ENCODE measurements at regions not wholly inside any gene's neighbourhood (a gene's known extent, or its start where the extent isn't known, plus 50 kb on each side); places are given as distances from the start of the nearest gene placed in this dataset.

DNA sequence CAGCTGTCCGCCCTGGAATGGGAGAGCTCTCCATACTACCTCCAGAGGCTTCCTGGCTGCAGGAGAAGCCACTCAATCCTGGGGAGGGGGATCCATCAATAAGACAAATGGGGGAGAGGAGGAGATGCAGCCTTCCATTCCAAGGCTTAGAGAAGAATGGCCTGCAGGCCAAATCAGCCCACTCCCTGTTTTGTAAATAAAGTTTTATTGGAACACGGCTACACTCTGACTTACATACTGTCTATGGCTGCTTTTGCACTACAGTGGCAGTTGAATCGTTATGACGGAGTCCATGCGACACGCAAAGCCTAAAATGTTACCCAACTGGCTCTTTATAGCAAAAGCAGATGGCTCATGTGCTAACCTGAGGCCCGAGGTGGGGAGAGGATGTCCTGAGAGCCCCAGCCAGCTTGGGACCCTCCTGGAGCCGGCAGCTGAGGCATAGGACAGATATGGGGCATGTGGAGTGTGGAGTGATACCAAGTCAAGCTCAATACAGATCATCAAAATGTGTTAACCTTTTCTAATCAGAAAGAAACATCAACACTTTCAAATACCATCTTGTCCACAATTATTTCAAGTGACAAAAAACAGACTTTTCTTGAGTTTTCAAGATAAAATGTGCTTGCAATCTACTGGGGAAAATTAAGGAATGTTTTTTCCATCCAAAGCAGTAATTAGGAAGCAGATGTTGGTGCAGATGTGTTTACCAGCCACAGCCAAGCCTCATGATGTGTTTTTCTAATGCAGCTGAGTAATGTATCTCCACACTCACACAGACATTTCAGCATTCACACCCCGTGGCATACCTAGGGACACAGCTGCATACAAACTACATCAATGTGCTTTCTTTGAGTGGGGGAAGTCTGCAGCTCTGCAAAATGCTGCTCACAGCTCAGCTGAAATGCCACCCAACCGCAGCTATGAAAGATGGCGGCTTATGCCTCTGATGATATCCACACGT, 181.6 kb downstream of the SHANK2 start:
- no peak for FAIRE-seq

DNA sequence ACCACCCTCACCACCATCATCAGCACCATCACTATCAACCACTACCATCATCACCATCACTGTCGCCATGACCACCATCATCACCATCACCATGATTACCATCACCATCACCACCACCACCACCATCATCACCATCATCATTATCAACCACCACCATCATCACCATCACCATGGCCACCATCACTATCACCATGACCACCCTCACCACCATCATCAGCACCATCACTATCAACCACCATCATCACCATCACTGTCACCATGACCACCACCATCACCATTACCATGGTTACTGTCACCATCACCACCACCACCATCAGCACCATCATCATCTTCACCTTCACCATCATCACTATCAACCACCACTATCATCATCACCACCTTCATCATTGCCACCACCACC, 183.4 kb downstream of the SHANK2 start:
- TF ChIP-seq, protein P1, sequence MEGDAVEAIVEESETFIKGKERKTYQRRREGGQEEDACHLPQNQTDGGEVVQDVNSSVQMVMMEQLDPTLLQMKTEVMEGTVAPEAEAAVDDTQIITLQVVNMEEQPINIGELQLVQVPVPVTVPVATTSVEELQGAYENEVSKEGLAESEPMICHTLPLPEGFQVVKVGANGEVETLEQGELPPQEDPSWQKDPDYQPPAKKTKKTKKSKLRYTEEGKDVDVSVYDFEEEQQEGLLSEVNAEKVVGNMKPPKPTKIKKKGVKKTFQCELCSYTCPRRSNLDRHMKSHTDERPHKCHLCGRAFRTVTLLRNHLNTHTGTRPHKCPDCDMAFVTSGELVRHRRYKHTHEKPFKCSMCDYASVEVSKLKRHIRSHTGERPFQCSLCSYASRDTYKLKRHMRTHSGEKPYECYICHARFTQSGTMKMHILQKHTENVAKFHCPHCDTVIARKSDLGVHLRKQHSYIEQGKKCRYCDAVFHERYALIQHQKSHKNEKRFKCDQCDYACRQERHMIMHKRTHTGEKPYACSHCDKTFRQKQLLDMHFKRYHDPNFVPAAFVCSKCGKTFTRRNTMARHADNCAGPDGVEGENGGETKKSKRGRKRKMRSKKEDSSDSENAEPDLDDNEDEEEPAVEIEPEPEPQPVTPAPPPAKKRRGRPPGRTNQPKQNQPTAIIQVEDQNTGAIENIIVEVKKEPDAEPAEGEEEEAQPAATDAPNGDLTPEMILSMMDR (IDR thresholded peaks at IDR 0.05; ENCODE audit: insufficient read depth, missing control alignments): no peak
- no peak for FAIRE-seq
- no peak for DNase-seq (ENCODE audit: insufficient read length, low spot score)

More for the DNA sequence above, 181.6 kb downstream of the SHANK2 start:
- DNase-seq (ENCODE audit: insufficient read length, low spot score): no peak
- TF ChIP-seq, protein P1 (IDR thresholded peaks at IDR 0.05; ENCODE audit: insufficient read depth, missing control alignments): no peak

- DNase-seq (ENCODE audit: insufficient read length, low spot score) (no peak), FAIRE-seq (no peak)
- TF ChIP-seq, protein P1 (IDR thresholded peaks at IDR 0.05; ENCODE audit: insufficient read depth, missing control alignments): no peak
These were observed 184.6 kb downstream of the SHANK2 start for GRCh38 chr11:71067753-71068152.

- TF ChIP-seq, protein P1 (IDR thresholded peaks at IDR 0.05; ENCODE audit: insufficient read depth, missing control alignments): no peak
- FAIRE-seq (no peak), DNase-seq (ENCODE audit: insufficient read length, low spot score) (no peak)
These were observed 186.1 kb downstream of the SHANK2 start for GRCh38 chr11:71066311-71066710.

GRCh38 chr11:71065841-71066240, 186.5 kb downstream of the SHANK2 start:
- DNase-seq (ENCODE audit: insufficient read length, low spot score) (no peak), FAIRE-seq (no peak)
- TF ChIP-seq, protein P1 (IDR thresholded peaks at IDR 0.05; ENCODE audit: insufficient read depth, missing control alignments): no peak

DNA sequence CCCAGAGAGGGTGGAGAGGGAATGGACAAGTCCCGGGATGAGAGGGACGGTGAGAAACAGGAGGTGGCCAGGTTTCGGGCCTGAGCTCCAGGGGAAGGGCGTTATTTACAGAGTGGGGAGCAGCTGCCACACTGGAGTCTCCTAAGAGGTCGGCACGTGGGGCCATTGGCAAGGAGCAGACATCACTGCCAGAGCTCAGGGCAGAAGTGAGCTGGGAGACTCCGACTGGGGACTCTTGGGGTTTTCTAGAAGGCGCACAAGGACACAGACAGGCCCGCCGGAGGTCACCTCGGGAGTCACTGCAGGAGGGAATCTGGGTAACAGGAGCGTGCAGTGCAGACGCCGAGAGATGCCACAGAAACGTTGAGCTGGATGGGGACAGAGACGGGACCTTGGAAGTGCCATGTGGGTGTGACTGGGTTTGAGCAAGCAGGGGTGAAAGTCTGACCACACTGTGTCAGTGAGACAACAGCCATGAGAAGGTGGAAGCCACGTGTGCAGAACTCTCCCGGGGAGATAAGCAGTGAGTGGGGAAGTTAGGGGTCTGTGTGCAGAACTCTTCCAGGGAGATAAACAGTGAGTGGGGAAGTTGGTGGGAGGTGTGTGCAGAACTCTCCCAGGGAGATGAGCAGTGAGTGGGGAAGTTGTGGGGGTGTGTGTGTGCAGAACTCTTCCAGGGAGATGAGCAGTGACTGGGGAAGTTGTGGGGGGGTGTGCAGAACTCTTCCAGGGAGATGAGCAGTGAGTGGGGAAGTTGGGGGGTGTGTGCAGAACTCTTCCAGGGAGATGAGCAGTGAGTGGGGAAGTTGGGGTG, 187.5 kb downstream of the SHANK2 start:
- TF ChIP-seq, protein P1 (IDR thresholded peaks at IDR 0.05; ENCODE audit: insufficient read depth, missing control alignments): no peak
- DNase-seq (ENCODE audit: insufficient read length, low spot score) (no peak), FAIRE-seq (no peak)

Data from D721Med (cell line).